Stimulated activated effector memory CD8-positive, alpha-beta T cell treated with anti-CD3 and anti-CD28 coated beads, Interleukin-12 subunit alpha, Interleukin-12 subunit beta, amount 100 ng/mL, for 72 hours (primary cell): ENCODE measurements at regions not wholly inside any gene's neighbourhood (a gene's known extent, or its start where the extent isn't known, plus 50 kb on each side); places are given as distances from the start of the nearest gene placed in this dataset.

Experiments used
- ATAC-seq: fragments of 150-1000 bp; cut with Tn5 transposase; 2 replicates; pipeline ENCODE4 v1.10.0; 2021
- DNase-seq, 2 donors: peaks; one replicate each; pipeline ENCODE4 v3.0.0; 2021 to 2022; ENCODE audit warnings: low spot score in 2 of 2
- H3K27ac Mint-ChIP-seq: one replicate; pipeline ENCODE4 v1.8.0; 2022; ENCODE audit warnings: mild to moderate bottlenecking, mixed read lengths
- H3K36me3 Mint-ChIP-seq: one replicate; pipeline ENCODE4 v1.8.0; 2022; ENCODE audit warnings: mild to moderate bottlenecking, mixed read lengths
- H3K4me1 Mint-ChIP-seq: one replicate; pipeline ENCODE4 v1.8.0; 2022; ENCODE audit warnings: mixed read lengths
- H3K4me3 Mint-ChIP-seq: one replicate; pipeline ENCODE4 v1.8.0; 2022; ENCODE audit warnings: mild to moderate bottlenecking, mixed read lengths
- H3K9me3 Mint-ChIP-seq: one replicate; pipeline ENCODE4 v1.8.0; 2022; ENCODE audit warnings: mixed read lengths

DNA sequence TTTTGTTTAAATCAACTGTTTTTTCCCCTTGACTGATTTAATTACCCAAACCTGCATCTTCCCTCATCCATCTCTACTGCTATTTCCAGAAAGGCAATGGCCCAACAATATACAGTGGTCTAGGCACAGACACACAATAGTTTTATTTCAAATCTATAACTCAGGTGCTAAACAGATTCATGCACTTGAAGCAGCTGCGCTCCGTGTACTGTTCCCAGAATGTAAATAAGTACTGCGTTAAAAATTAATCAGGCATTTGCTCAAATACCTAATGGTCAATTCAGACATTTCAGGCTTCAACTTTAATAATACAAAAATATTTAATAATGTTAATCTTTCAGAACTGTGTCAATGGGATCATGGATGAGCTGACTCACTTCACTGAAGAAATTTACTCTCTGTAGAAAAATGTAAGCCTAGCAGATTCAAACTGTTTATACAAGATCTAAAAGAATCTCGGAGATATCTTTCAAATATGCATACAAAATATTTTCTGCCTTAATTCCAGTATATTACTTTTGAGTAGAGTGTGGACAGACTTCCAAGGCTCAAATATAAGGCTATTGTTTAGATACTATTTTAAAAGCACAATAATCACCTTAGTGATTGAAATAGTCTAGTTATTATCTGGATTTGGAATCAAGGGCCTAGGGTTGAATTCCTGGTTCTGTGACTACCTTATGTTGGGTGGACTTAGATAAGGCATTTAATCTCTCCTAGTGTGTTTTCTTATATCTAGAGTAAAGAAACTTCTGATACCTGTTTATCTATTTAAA, 97.4 kb upstream of the PSMD7 start:
- H3K4me1 Mint-ChIP-seq: no peaks in the 10 kb centered on the region
- no peak overlapping the region for H3K27ac Mint-ChIP-seq
- no peaks in the 10 kb centered on the region for H3K36me3 Mint-ChIP-seq
- no peak for ATAC-seq
- H3K9me3 Mint-ChIP-seq: no peaks in the 10 kb centered on the region
- no peak for DNase-seq
- H3K4me3 Mint-ChIP-seq: no peak overlapping the region

DNA sequence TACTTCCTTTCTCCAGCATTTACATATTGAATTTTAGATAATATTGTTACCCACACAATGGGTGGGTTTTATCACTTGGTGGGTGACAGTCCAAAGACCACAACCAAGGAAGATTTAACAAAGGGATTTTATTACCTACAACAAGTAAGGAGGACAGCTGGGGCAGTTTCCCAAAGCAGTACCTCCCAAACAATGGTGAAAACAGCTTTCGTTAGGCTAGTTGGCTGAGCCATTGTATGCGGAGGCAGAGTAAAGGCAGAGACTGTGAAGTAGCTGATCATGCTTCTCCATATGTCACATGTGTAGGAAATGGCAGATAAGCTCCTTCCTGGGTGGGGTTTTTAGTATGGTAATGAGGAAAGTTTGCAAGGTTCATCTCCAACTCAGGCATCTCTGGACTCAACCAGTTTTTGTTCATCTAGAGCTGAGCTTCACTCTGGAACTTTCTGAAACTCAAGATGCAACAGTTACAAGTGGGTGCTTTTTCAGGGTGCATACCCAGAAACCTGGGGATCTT, 104.3 kb upstream of the PSMD7 start:
- ATAC-seq (no peak), DNase-seq (no peak)
- Mint-ChIP-seq H3K36me3 (no peaks in the 10 kb centered on the region), H3K9me3 (no peaks in the 10 kb centered on the region), H3K4me1 (no peaks in the 10 kb centered on the region), H3K27ac (no peak overlapping the region), H3K4me3 (no peak overlapping the region)

DNA sequence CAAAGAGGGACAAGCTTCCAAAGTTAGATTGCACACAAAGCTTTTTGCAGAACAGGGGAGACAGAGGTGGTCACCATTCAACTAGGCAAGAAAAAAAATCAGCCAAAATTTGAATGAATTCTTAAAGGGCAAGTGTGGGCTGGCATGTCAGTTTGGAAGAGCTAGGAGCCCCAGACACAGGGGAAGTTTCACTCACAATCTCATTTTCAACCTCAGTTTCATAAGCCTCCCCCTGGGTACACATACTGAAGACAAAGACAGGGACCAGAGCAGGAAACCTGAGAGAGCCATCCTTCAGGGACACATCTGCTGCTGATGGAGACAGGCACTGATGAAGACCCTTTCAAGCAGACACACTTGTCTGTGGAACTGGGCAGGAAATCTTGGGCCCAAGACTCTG, 106.3 kb upstream of the PSMD7 start:
- no peak overlapping the region for H3K27ac Mint-ChIP-seq
- H3K4me3 Mint-ChIP-seq: no peak overlapping the region
- no peaks in the 10 kb centered on the region for H3K36me3 Mint-ChIP-seq
- ATAC-seq: no peak
- no peaks in the 10 kb centered on the region for H3K4me1 Mint-ChIP-seq
- peaks cover 4% of the 10 kb centered on the region for H3K9me3 Mint-ChIP-seq
- no peak for DNase-seq

DNA sequence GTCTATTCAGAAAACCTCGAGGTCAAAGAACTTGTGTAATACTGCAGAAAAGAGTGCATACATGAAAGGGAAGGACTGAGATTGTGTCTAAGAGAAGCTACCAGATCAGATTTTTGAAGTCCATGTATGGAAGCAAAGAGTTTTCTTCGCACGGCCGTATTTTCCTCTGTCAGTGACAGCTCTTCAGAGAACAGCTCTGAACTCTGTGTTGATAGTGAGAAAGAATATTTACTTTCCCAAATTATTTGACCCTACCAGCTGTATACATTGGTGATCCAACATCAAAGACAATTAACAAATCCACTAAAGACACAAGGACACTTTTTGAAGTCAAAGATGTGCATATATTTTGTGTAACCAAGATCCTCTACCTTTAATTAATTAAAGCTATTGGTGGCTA, 107.8 kb upstream of the PSMD7 start:
- Mint-ChIP-seq H3K9me3 (peaks cover 6% of the 10 kb centered on the region), H3K27ac (no peak overlapping the region), H3K36me3 (no peaks in the 10 kb centered on the region), H3K4me1 (no peaks in the 10 kb centered on the region), H3K4me3 (no peak overlapping the region)
- no peak for DNase-seq
- ATAC-seq: no peak

DNA sequence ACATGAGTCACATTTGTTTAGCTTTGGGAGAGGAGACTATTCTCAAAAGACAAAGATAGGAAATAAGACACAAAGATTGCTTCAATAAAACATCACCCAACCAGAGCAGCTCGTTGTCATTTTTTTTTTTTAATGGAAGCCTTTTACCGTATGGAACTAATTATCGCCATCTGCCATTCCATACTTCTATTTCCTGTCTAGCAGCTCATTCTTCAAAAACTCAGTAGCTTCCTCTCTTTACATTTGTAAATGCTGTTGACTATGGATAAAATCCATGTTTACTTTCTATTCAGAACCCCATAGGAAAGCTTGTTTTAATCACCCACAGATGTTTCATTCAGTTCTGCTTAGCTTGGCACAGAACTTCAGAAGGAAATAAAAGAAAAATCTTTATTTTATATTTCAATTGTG, 110.0 kb upstream of the PSMD7 start:
- H3K36me3 Mint-ChIP-seq: no peaks in the 10 kb centered on the region
- ATAC-seq: no peak
- no peak for DNase-seq
- H3K4me3 Mint-ChIP-seq: no peak overlapping the region
- H3K9me3 Mint-ChIP-seq: peaks cover 11% of the 10 kb centered on the region
- no peak overlapping the region for H3K27ac Mint-ChIP-seq
- H3K4me1 Mint-ChIP-seq: no peaks in the 10 kb centered on the region

DNA sequence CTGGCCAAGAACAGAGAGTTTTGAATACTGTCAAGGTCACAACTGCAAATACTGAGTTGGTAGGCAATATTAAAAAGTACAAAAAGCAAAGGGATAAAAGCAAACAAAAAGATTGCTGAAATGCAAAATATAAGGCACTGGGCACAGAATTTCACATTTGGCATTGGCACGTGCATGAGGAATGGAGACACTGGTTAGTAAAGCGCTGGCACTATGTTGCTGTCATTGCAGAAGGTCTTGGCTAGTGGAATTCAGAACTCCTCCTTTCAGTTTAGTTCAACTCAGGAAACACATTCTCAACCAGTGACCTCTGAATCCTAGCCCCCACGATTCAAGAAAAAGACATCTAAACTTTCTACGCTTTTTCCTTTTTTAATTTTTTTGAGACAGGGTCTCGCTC, 111.8 kb upstream of the PSMD7 start:
- DNase-seq: no peak
- Mint-ChIP-seq H3K36me3 (peaks cover 5% of the 10 kb centered on the region), H3K4me1 (no peaks in the 10 kb centered on the region), H3K9me3 (peaks cover 16% of the 10 kb centered on the region), H3K27ac (no peak overlapping the region), H3K4me3 (no peak overlapping the region)
- ATAC-seq: no peak

DNA sequence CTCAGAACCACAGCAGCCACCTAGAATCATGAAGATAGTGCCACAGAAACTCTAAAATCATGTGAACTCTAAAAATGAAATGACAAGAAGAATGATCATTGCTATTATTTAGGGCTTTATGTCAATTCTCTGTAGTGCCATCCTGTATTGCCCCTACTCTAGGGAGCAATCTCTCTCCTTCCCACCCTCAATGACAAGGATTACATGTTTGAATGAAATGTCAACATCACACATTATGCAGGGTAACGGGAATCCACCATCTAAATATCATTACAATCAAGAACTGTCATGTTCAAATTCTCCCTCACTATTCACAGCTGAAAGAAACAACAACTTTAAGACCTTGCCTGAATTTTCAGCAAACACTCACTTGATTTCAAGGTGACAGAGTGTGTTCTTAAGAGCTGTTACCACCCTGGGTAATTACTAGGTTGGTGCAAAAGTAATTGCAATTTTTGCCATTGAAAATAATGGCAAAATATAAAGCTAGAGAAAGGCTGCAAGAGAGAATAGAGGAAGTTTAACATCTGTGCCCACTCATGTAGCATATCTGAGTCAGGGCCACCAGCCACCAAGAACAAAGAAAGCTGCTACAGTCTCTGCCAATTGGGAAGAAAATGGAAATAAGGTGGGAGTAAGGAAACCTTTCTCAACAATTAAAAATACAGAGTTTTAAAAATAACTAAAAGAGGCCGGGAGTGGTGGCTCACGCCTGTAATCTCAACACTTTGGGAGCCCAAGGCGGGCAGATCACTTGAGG, 112.8 kb upstream of the PSMD7 start:
- DNase-seq (no peak), ATAC-seq (no peak)
- no peak overlapping the region for H3K4me3 Mint-ChIP-seq
- H3K36me3 Mint-ChIP-seq: peaks cover 5% of the 10 kb centered on the region
- H3K27ac Mint-ChIP-seq: no peak overlapping the region
- no peaks in the 10 kb centered on the region for H3K4me1 Mint-ChIP-seq
- H3K9me3 Mint-ChIP-seq: peaks cover 16% of the 10 kb centered on the region

DNA sequence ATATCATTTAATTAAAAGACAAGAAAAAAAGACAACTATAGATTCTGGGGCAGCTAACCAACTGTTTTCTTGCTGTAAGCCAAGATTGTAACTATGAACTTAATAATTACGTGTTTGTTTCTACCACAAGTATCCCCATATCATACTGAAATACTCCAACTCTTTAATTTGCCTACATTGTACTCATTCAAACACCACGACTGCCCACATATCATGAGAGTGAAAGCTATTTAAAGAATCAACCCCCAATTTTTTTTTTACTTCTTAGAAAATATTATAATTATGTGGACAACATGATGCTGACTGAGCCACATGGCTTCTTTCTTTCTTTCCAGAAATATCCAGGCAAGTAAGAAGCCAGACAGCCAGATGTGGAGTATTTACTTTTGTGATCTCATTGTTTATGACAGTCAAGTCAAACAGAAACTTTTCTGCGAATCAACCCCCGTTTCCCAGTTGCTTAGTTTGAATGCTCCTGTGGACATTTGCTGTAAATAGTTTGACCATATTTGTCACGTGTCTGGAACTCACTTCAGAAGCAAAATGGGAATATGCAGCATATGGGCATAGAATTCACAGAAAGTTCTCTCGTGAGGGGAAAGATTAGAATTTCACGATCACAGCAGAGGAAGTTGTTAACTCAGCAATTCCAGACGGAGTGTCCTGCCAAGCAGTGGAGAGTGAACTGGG, 126.8 kb upstream of the PSMD7 start:
- no peaks in the 10 kb centered on the region for H3K9me3 Mint-ChIP-seq
- no peaks in the 10 kb centered on the region for H3K4me1 Mint-ChIP-seq
- no peak overlapping the region for H3K27ac Mint-ChIP-seq
- no peaks in the 10 kb centered on the region for H3K36me3 Mint-ChIP-seq
- H3K4me3 Mint-ChIP-seq: no peak overlapping the region
- ATAC-seq (no peak), DNase-seq (no peak)

DNA sequence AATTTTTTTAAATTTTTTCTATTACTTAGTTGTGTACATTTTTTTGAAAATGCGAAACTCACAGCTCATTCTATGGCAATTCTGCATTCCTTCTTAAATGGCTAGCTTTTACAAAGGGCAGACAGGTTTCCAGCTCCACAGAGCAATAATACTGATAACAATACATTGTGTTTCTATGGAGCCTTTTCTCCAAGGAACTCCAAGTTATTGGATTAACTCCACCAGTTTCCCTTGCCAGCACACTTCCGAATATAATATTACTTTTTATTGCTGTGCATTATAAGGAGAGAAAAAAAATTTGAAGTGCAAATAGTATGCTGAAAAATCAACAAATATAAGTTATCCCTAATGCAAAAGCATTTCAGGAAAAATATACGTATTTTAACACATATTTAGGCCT, 127.5 kb upstream of the PSMD7 start:
- ATAC-seq: no peak
- DNase-seq: no peak
- Mint-ChIP-seq H3K4me1 (no peaks in the 10 kb centered on the region), H3K4me3 (no peak overlapping the region), H3K27ac (no peak overlapping the region), H3K36me3 (no peaks in the 10 kb centered on the region), H3K9me3 (no peaks in the 10 kb centered on the region)

DNA sequence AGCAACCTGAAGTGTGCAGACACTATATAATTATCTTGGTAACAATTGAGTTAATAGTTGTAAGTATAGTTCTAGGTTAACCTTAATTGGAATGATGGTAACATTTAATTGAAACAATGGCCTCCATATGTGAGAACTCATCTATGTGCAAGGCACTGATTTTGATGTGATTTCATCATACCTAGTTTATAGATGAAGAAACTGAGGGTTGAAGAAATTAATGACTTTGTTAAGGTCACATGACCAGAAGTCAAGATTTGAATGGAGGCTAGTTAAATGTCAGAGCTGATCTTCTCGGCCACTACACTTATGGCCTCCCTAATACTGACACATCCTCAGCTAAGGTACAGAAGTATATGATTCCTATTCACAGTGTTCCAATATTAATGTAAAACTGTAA, 128.2 kb upstream of the PSMD7 start:
- Mint-ChIP-seq H3K4me3 (no peak overlapping the region), H3K27ac (no peak overlapping the region), H3K9me3 (peaks cover 4% of the 10 kb centered on the region), H3K4me1 (no peaks in the 10 kb centered on the region), H3K36me3 (no peaks in the 10 kb centered on the region)
- ATAC-seq: no peak
- DNase-seq: no peak

DNA sequence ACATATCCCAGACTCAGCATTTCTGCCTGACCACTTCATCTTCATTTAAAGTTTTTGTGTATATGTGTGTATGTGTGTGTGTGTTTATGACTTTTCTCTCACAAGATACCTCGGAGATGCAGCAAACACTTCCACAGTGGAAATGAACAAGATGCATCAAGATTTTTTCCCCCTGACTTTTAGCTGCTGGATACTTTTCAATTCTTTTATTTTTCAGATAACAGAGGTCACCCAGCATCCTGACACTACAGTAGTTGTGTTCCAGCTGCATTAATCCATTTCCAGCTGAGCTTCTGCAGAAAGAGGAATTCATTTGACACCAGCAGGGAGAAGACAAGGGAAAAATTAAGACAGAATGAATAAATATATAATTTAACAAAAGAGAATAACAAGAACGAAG, 130.2 kb upstream of the PSMD7 start:
- ATAC-seq (no peak), DNase-seq (no peak)
- Mint-ChIP-seq H3K4me3 (no peak overlapping the region), H3K36me3 (no peaks in the 10 kb centered on the region), H3K27ac (no peak overlapping the region), H3K9me3 (peaks cover 4% of the 10 kb centered on the region), H3K4me1 (no peaks in the 10 kb centered on the region)

DNA sequence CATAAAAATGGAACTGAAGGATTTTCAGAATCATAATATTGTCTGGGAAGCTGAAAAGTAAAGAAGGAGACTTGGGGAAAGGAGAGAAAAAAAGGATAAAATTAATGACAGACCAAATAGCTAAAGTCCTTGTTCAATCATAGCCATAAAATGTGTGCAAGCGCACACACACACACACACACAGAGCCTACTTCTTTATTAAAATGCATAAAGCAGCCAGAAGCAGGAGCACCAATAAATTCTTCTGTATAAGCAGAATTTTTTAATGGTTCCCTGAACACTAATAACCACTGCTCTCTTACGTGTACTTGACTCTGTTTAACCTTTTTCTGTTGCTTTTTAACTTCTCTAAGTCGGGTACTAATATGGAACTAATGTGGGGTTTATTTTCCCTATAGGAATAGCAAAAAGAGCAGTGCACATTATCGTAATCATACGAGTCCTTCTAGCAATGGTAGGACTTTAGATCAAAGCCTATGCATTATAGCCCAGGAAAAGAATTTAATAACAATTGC, 131.0 kb upstream of the PSMD7 start:
- DNase-seq: no peak
- Mint-ChIP-seq H3K4me3 (no peak overlapping the region), H3K36me3 (no peaks in the 10 kb centered on the region), H3K4me1 (no peaks in the 10 kb centered on the region), H3K9me3 (peaks cover 4% of the 10 kb centered on the region), H3K27ac (no peak overlapping the region)
- no peak for ATAC-seq

DNA sequence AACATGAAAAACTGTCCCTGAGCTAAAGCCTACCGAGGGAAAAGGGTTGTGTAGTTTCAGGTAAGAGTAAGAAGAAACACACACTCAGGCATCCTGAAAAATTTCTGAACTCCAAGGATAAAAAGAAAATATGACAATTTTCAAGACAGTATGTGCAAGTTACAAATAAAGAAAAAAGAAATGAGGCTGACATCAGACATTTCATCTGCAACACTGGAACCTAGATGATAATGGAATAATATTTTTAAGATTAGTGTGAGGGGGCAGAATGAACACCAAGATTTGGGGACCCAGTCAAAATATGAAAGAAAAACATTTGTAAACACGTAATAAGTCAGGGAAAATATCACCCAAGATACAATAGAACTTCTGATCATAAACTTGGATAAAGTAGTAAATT, 135.9 kb upstream of the PSMD7 start:
- no peak for ATAC-seq
- no peaks in the 10 kb centered on the region for H3K4me1 Mint-ChIP-seq
- H3K9me3 Mint-ChIP-seq: peaks cover 7% of the 10 kb centered on the region
- no peak overlapping the region for H3K27ac Mint-ChIP-seq
- no peak for DNase-seq
- no peaks in the 10 kb centered on the region for H3K36me3 Mint-ChIP-seq
- H3K4me3 Mint-ChIP-seq: no peak overlapping the region

DNA sequence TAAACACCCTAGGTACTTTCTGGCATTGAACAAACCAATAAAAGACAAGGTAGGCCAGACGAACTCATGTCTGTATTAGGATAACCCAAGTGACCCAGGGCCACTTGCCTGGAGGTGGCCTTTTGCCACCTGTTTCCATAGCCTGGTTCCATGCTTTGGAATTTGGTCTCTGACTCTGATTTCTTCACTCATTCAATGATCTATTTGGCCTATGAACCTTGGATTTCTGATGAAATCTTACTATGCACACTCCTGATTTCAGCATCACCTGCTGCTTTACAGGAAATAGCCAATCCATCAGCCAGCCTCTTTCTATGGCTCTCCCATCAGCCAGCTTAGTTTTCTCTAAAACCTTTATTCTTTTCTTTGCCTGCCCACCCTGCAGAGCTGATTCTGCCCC, 142.8 kb upstream of the PSMD7 start:
- no peaks in the 10 kb centered on the region for H3K4me1 Mint-ChIP-seq
- H3K9me3 Mint-ChIP-seq: peaks cover 10% of the 10 kb centered on the region
- H3K36me3 Mint-ChIP-seq: no peaks in the 10 kb centered on the region
- DNase-seq (no peak), ATAC-seq (no peak)
- H3K4me3 Mint-ChIP-seq: no peak overlapping the region
- no peak overlapping the region for H3K27ac Mint-ChIP-seq

DNA sequence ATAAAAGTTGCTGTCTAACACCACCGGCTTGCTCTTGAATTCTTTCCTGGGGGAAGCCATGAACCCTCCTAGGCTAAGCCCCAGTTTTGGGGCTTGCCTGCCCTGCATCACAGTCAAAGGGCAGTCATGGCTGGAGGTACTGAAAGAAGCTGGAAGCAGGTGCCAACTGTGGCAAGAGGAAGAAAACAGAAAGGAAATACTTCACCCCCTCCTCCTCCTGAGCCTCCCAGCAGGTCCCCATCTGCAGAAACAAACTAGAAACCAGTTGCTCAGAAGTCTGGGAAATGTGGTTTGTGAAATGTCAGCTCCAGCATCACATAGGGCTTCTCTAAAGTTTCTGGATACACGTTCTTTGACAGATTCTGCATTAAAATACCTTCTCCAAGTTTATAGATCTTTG, 150.0 kb upstream of the PSMD7 start:
- ATAC-seq (no peak), DNase-seq (no peak)
- peaks cover under 1% of the 10 kb centered on the region for H3K9me3 Mint-ChIP-seq
- no peaks in the 10 kb centered on the region for H3K4me1 Mint-ChIP-seq
- H3K27ac Mint-ChIP-seq: no peak overlapping the region
- no peak overlapping the region for H3K4me3 Mint-ChIP-seq
- no peaks in the 10 kb centered on the region for H3K36me3 Mint-ChIP-seq
